Ovary (tissue), 7 donors: ENCODE measurements at regions not wholly inside any gene's neighbourhood (a gene's known extent, or its start where the extent isn't known, plus 50 kb on each side); places are given as distances from the start of the nearest gene placed in this dataset.

Source experiments
- DNase-seq, 5 donors: peaks; one replicate each; pipeline ENCODE4 v3.0.0-alpha.2; 2019 to 2020
- H3K27ac ChIP-seq, 2 donors: fragments of 200-600 bp; one replicate each; pipeline versions ENCODE4 v1.5.1 to v1.8.0; 2019 to 2022
- H3K27me3 ChIP-seq: fragments of 200-600 bp; one replicate; pipeline ENCODE4 v1.8.0; 2022
- H3K36me3 ChIP-seq: fragments of 200-600 bp; sonication (generic); one replicate; pipeline ENCODE4 v1.5.1; 2019
- H3K4me1 ChIP-seq: one replicate; pipeline ENCODE4 v1.8.1; 2013; ENCODE audit warnings: mild to moderate bottlenecking, moderate library complexity; ENCODE audit not compliant: insufficient read depth
- H3K4me3 ChIP-seq: fragments of 200-600 bp; sonication (generic); one replicate; pipeline ENCODE4 v1.5.1; 2017
- H3K9me3 ChIP-seq, 2 donors: fragments of 200-600 bp in 1 of 2; sonication (generic) in 1 of 2; one replicate each; pipeline versions ENCODE4 v1.5.1 to v1.8.1; 2013 to 2019; ENCODE audit warnings: mild to moderate bottlenecking in 1 of 2, moderate library complexity in 1 of 2
- EP300 ChIP-seq: sonication (generic); formaldehyde crosslinking; IDR thresholded peaks from one replicate; pipeline ENCODE4 v1.6.1; 2017; ENCODE audit warnings: antibody characterized with exemption
- POLR2A ChIP-seq: fragments of 450-650 bp; IDR thresholded peaks from one replicate; pipeline ENCODE4 v1.6.1; 2017; ENCODE audit warnings: antibody characterized with exemption, mild to moderate bottlenecking, moderate library complexity
- WGBS, 3 donors: extraction: QIAGEN DNeasy Blood & Tissue Kit in 1 of 3; methylation state at CpG; one replicate each; pipeline versions ENCODE4 v1.1.5 to v1.1.7; 2013 to 2017; 5-methylcytosine and 5-hydroxymethylcytosine counted together
- intact Hi-C, 4 donors: fragments of 100-400 bp; cut with DNase I; formaldehyde crosslinking; loops; one replicate each; pipeline versions ENCODE4 v1.11.0 to v1.15.1; 2022 to 2023
- TF ChIP-seq, protein P1 (sequence below), 3 donors: fragments of 450-650 bp in 2 of 3; fragments of 200-600 bp in 1 of 3; IDR thresholded peaks; one replicate each; pipeline versions ENCODE4 v1.5.1 to v1.8.0; 2016 to 2022; ENCODE audit warnings: antibody characterized with exemption in 3 of 3, mild to moderate bottlenecking in 1 of 3
- donor health status: DM: no; HTN: no; CAD: no; lungs with moderate emphysema.
- donor health status: DM: no; HTN: no; CAD: no.
- donor health status: Bipolar disorder and iron deficiency.
- donor health status: DM: no; HTN: no; CAD: no.
- donor health status: DM: yes; HTN: yes; CAD: no.

DNA sequence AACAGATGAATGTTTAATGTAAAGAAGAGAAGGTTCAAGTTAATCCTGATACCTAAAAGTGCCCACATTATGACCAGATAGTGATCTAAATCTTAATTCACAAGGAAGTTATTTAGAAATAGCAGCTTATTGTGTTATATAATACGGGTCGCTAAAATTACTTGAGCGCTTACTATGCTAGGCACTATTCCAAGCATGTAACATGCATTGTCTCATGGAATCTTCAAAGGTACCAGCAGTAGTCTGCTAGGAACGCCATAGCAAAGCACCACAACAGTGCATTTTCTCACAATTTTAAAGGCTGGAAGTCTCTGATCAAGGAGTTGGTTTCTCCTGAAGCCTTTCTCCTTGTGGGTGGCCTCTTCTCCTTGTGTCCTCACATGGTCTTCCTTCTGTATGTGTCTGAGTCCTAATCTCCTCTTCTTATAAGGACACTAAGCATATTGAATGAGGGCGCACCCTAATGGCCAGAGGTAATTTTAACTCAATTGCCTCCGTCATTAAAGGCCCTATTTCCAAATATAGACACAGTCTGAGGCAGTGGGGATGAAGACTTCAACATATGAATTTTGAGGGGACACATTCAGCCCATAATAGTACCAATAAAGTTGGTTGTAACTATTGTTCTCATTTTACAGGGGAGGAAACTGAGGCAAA is 118.4 kb downstream of the LRRC30 start:
- intact Hi-C loops = no loop called here
- no peak overlapping the region for H3K4me3 ChIP-seq
- no peak overlapping the region for H3K27ac ChIP-seq
- H3K9me3 ChIP-seq = no peaks in the 10 kb centered on the region
- H3K36me3 ChIP-seq = no peaks in the 10 kb centered on the region
- TF ChIP-seq POLR2A (no peak), EP300 (no peak)
- TF ChIP-seq, protein P1, sequence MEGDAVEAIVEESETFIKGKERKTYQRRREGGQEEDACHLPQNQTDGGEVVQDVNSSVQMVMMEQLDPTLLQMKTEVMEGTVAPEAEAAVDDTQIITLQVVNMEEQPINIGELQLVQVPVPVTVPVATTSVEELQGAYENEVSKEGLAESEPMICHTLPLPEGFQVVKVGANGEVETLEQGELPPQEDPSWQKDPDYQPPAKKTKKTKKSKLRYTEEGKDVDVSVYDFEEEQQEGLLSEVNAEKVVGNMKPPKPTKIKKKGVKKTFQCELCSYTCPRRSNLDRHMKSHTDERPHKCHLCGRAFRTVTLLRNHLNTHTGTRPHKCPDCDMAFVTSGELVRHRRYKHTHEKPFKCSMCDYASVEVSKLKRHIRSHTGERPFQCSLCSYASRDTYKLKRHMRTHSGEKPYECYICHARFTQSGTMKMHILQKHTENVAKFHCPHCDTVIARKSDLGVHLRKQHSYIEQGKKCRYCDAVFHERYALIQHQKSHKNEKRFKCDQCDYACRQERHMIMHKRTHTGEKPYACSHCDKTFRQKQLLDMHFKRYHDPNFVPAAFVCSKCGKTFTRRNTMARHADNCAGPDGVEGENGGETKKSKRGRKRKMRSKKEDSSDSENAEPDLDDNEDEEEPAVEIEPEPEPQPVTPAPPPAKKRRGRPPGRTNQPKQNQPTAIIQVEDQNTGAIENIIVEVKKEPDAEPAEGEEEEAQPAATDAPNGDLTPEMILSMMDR (IDR thresholded peaks at IDR 0.05) = no peak
- WGBS, 3 donors = 90 to 93% (median 92%) methylated on average over 6 of the region's 6 CpGs
- no peaks in the 10 kb centered on the region for H3K27me3 ChIP-seq
- DNase-seq = no peak
- no peaks in the 10 kb centered on the region for H3K4me1 ChIP-seq

- no peaks in the 10 kb centered on the region for H3K9me3 ChIP-seq
- H3K27me3 ChIP-seq = no peaks in the 10 kb centered on the region
- H3K4me1 ChIP-seq = no peaks in the 10 kb centered on the region
- H3K36me3 ChIP-seq = no peaks in the 10 kb centered on the region
- intact Hi-C loops = no loop called here
- DNase-seq = no peak
- no peak for TF ChIP-seq EP300
- no peak for TF ChIP-seq POLR2A
- TF ChIP-seq, protein P1 (IDR thresholded peaks at IDR 0.05) = no peak
- H3K27ac ChIP-seq = no peak overlapping the region
- no peak overlapping the region for H3K4me3 ChIP-seq
- 7 to 20% (median 11%) methylated on average over 8 of the region's 8 CpGs for WGBS, 3 donors
These were observed 128.3 kb downstream of the LRRC30 start for GRCh38 chr18:7358989-7359726.

DNA sequence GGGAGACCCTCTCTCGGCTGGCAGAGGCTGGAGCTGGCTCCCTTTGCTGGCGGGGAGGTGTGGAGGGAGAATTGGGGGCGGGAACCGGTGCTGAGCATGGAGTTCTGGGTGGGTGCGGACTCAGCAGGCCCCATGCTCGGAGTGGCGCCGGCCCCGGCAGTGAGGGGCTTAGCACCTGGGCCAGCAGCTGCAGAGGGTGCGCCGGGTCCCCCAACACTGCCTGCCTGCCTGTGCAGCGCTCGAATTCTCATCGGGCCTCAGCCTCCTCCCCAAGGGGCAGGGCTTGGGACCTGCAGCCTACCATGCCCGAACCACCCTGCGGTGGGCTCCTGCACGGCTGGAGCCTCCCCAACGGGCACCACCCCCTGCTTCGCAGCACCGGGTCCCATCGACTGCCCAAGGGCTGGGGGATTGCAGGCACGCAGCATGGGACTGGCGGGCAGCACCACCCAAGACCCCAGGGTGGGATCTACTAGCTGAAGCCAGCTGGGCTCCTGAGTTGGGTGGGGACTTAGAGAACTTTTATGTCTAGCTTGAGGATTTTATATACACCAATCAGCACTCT is 129.8 kb downstream of the LRRC30 start:
- TF ChIP-seq EP300 (no peak), POLR2A (no peak)
- TF ChIP-seq, protein P1 (IDR thresholded peaks at IDR 0.05) = no peak
- Histone ChIP-seq H3K27me3 (no peaks in the 10 kb centered on the region), H3K4me1 (no peaks in the 10 kb centered on the region), H3K36me3 (no peaks in the 10 kb centered on the region), H3K27ac (no peak overlapping the region), H3K4me3 (no peak overlapping the region), H3K9me3 (no peaks in the 10 kb centered on the region)
- DNase-seq = no peak
- WGBS, 3 donors = 87 to 94% (median 93%) methylated on average over 23 of the region's 23 CpGs
- intact Hi-C loops = no loop called here

DNA sequence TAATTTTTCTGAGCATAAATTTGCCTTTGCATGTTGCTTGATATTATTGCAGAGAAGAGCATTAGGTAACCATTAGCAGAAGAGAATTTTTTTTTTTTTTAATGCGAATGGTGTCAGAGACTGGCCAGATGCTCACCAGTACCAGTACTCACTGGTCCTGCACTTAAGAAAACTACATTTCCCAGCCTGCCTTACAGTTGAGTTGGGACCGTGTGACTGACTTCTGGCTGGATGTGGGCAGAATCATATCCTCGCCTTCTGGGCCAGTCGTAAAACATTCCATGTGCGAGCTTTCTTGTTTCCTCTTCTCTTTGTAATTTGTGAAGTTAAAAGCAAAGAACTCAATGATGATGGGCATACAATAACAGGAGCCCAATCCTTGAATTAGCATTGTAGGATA is 132.4 kb downstream of the LRRC30 start:
- no peak for DNase-seq
- intact Hi-C loops = no loop called here

More for the DNA sequence above, 132.4 kb downstream of the LRRC30 start:
- Histone ChIP-seq H3K27me3 (no peaks in the 10 kb centered on the region), H3K4me1 (no peaks in the 10 kb centered on the region), H3K4me3 (no peak overlapping the region), H3K27ac (no peak overlapping the region), H3K9me3 (no peaks in the 10 kb centered on the region), H3K36me3 (no peaks in the 10 kb centered on the region)
- 67 to 68% (median 68%) methylated on average over 5 of the region's 5 CpGs for WGBS, 3 donors
- TF ChIP-seq, protein P1 (IDR thresholded peaks at IDR 0.05) = no peak
- TF ChIP-seq POLR2A (no peak), EP300 (no peak)
